ENCODE measurements at regions not wholly inside any gene's neighbourhood (a gene's known extent, or its start where the extent isn't known, plus 50 kb on each side); places are given as distances from the start of the nearest gene placed in this dataset.

DNA sequence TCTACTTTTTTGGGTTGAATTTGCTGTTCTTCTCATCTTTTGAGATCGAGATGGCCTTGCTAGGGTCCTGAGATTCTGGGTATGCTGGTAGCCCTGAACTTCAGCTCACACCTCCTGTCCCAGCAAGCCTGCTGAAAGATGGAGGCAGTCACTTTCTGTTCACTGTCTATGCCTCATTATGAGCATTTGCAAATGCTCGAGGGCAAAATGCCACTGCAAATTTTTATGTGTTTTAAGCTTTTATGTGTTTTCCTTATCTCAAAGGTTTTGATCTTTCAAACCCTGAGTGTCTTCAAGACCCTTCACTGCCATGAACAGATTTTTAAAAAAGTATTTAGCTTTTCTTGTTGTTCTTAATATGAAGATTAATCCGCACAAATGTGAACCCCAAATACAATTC lies 766.7 kb upstream of the HS6ST1 start:
- TF ChIP-seq, protein P1, sequence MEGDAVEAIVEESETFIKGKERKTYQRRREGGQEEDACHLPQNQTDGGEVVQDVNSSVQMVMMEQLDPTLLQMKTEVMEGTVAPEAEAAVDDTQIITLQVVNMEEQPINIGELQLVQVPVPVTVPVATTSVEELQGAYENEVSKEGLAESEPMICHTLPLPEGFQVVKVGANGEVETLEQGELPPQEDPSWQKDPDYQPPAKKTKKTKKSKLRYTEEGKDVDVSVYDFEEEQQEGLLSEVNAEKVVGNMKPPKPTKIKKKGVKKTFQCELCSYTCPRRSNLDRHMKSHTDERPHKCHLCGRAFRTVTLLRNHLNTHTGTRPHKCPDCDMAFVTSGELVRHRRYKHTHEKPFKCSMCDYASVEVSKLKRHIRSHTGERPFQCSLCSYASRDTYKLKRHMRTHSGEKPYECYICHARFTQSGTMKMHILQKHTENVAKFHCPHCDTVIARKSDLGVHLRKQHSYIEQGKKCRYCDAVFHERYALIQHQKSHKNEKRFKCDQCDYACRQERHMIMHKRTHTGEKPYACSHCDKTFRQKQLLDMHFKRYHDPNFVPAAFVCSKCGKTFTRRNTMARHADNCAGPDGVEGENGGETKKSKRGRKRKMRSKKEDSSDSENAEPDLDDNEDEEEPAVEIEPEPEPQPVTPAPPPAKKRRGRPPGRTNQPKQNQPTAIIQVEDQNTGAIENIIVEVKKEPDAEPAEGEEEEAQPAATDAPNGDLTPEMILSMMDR (IDR thresholded peaks at IDR 0.05; ENCODE audit: low read depth, low read length, missing control alignments): no peak
- DNase-seq (ENCODE audit: extremely low read depth, low read depth): no peak
- no peak overlapping the region for H3K4me3 ChIP-seq (replicated peaks; ENCODE audit: low read depth, low read length)

DNA sequence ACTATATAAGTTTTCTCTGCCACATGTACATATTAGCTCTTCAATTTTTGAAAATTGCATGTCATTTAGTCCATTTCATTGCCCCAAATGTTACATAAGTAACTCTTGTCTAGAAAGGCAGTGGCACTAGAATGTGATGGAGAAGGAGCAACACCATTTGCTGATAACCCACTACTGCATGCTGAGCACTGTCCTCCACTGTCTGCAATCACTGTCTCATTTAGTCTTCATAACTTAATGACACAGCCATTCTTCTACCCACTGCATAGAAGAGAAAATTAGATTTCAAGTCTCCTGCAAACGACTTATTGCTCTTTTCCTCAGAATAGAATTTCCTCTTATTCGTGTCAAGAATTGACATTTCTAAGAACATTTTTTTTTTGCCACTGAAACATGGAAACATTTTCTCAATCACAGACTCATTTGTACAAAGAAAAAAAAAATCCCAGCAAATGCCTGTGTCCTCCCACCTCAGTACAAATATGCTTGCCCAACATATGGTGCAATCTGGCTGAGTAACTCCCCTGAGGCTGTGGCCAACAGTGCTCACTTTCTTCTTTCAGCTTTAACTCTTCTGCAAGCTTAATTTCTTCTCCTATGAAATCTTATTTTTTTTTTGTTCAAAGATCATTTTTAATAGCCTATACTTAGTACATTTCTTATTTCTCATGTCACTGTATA lies 768.6 kb upstream of the HS6ST1 start:
- no peak for DNase-seq (ENCODE audit: extremely low read depth, low read depth)
- TF ChIP-seq, protein P1 (IDR thresholded peaks at IDR 0.05; ENCODE audit: low read depth, low read length, missing control alignments): no peak
- H3K4me3 ChIP-seq (replicated peaks; ENCODE audit: low read depth, low read length): no peak overlapping the region

DNA sequence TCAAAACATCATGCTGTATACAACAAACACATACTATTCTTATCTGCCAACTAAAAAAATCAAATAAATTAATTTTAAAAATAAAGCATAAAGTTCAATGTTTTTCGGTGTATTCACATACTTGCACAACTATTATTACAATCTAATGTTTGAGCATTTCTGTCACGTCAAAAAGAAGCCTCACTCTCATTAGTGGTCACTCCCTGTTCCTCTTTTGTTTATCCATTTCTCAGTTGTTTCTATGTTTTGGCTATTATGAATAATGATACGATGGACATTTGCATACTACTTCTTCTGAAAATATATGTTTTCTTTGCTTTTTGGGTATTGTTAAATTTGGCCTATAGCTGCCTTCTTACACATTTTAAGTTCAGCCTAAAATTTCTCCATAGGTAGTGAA lies 773.0 kb upstream of the HS6ST1 start:
- TF ChIP-seq, protein P1 (IDR thresholded peaks at IDR 0.05; ENCODE audit: low read depth, low read length, missing control alignments): no peak
- no peak overlapping the region for H3K4me3 ChIP-seq (replicated peaks; ENCODE audit: low read depth, low read length)
- DNase-seq (ENCODE audit: extremely low read depth, low read depth): no peak

DNA sequence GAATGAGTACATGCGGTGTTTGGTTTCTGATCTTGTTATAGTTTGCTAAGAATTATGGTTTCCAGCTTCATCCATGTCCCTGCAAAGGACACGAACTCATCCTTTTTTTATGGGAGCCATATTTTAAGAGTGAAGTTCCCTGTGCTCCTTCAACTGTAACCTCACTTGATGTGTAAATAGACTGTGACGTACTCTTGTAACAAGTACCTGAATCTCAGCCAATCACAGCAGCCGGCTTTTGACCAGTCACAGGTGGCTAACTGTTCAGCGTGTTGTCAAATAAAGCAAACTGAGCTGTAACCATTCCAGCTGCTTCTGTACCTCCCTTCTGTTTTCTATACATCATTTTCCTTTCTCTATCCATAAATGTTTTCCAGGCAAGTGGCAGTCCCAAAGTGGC lies 774.3 kb upstream of the HS6ST1 start:
- no peak overlapping the region for H3K4me3 ChIP-seq (replicated peaks; ENCODE audit: low read depth, low read length)
- TF ChIP-seq, protein P1 (IDR thresholded peaks at IDR 0.05; ENCODE audit: low read depth, low read length, missing control alignments): no peak
- no peak for DNase-seq (ENCODE audit: extremely low read depth, low read depth)

DNA sequence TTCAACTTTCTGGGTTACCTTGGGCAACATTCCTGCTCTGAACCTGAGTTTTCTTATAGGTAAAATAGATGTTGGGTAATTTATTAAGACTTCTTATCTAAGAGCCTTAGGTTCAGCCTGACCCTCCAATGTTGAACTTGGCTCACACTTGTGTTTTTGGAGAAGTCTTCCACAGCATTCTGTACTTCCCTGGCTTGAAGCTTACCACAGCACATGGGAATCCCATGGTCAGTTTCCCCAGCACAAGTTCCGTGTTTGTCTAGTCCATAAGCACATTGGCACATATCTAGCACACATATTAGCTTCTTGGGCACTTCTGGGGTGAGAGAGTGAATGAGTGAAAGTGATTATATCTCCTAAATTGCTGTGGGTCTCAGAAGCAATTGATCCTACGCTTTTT lies 782.5 kb upstream of the HS6ST1 start:
- TF ChIP-seq, protein P1 (IDR thresholded peaks at IDR 0.05; ENCODE audit: low read depth, low read length, missing control alignments): no peak
- no peak for DNase-seq (ENCODE audit: extremely low read depth, low read depth)
- no peak overlapping the region for H3K4me3 ChIP-seq (replicated peaks; ENCODE audit: low read depth, low read length)

DNA sequence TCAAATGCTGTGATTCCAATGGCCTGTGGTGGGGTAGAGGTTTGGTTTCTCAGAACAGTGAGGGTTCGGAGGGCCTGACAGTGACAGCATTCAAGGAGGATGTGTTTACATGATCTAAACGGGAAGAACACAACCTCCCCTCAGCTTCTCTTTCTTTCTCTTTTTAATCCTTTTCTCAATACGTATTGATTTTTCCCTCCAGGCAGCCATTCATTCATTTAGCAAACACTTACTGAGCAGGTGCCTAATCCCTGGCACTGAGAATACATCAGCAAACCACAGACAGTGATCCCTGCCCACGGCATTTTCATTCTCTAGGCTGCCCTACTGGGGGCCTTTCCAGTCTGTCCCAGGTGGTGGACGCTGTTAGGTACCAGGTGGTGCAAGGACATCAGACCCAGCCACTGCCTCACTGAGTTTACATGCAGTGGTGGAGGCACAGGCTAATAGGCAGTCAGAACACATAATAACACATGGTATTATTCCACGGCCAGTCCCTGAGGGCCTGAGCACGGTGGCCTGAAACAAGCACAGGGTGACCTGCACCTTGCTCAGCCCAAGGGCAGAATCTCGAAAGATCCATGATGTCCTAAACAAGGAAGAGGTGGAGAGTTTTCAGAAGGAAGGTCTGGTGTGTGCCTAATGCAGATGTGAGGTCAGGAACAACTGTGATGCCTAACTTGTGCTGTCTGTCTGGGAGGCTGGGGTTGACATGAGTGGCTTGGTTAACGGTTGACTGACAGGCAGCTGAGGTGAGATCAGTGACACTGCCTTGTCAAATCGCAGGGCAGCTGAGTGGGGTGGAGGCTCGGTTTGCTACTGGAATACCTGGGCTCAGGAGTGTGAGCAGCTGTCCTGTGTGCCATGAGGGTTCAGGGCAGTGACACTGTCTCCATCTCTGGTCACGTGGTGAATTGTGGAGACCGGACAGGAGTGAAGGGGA lies 785.5 kb upstream of the HS6ST1 start:
- DNase-seq (ENCODE audit: extremely low read depth, low read depth): no peak
- TF ChIP-seq, protein P1 (IDR thresholded peaks at IDR 0.05; ENCODE audit: low read depth, low read length, missing control alignments): no peak
- no peak overlapping the region for H3K4me3 ChIP-seq (replicated peaks; ENCODE audit: low read depth, low read length)
